ENCODE measurements at regions not wholly inside any gene's neighbourhood (a gene's known extent, or its start where the extent isn't known, plus 50 kb on each side); places are given as distances from the start of the nearest gene placed in this dataset.

- Histone ChIP-seq H3K36me3 (ENCODE audit: control insufficient read depth in 2 of 2, extremely low read depth in 1 of 2, insufficient read depth in 2 of 2, low read length in 2 of 2) (no peaks in the 10 kb centered on the region), H3K9me1 (ENCODE audit: control insufficient read depth, extremely low read depth, insufficient read depth, low read length) (no peaks in the 10 kb centered on the region), H3K79me2 (ENCODE audit: control insufficient read depth, insufficient read depth, low read length) (no peaks in the 10 kb centered on the region), H3K4me3 (ENCODE audit: control insufficient read depth in 2 of 3, extremely low read depth in 1 of 3, insufficient read depth in 2 of 3, low read depth in 1 of 3, low read length in 3 of 3) (no peak overlapping the region), H3K27me3 (ENCODE audit: control insufficient read depth, extremely low read depth, insufficient read depth, low read length) (peaks cover 36% of the 10 kb centered on the region), H3K4me1 (ENCODE audit: control insufficient read depth, extremely low read depth, insufficient read depth, low read length) (peaks cover 24% of the 10 kb centered on the region), H2AFZ (ENCODE audit: control insufficient read depth, low read length) (no peak overlapping the region), H3K9ac (ENCODE audit: control insufficient read depth, extremely low read depth, insufficient read depth, low read length) (no peak overlapping the region), H3K9me3 (ENCODE audit: control insufficient read depth, low read depth, low read length) (no peaks in the 10 kb centered on the region), H3K4me2 (ENCODE audit: control insufficient read depth, extremely low read depth, insufficient read depth, low read depth, low read length) (no peak overlapping the region), H4K20me1 (ENCODE audit: control insufficient read depth, extremely low read depth, insufficient read depth, low read length) (no peaks in the 10 kb centered on the region), H3K27ac (ENCODE audit: control insufficient read depth, insufficient read depth, low read length) (no peak overlapping the region)
- DNase-seq (ENCODE audit: low read depth, low spot score) (no peak), FAIRE-seq (no peak)
- dilution Hi-C loops (cut with MboI; ENCODE audit: extremely low pct_ligation_motif_present, low sequenced_read_pairs), result no loop called here
- TF ChIP-seq EZH2 (IDR thresholded peaks at IDR 0.05; ENCODE audit: low read length), result no peak
- TF ChIP-seq CTCF (optimal IDR thresholded peaks at IDR 0.05 in 1 of 3, IDR thresholded peaks at IDR 0.05 in 1 of 3, conservative IDR thresholded peaks at IDR 0.05 in 1 of 3; ENCODE audit: extremely low read depth in 1 of 3, insufficient read depth in 2 of 3, low read length in 3 of 3), result no peak
Measured at GRCh38 chr11:2072551-2073261, 66.5 kb downstream of the IGF2 start.

GRCh38 chr11:2071748-2072385, 67.3 kb downstream of the IGF2 start:
- H3K9ac ChIP-seq (ENCODE audit: control insufficient read depth, extremely low read depth, insufficient read depth, low read length), result no peak overlapping the region
- no peak overlapping the region for H3K4me2 ChIP-seq (ENCODE audit: control insufficient read depth, extremely low read depth, insufficient read depth, low read depth, low read length)
- H3K9me1 ChIP-seq (ENCODE audit: control insufficient read depth, extremely low read depth, insufficient read depth, low read length), result no peaks in the 10 kb centered on the region
- H3K36me3 ChIP-seq (ENCODE audit: control insufficient read depth in 2 of 2, extremely low read depth in 1 of 2, insufficient read depth in 2 of 2, low read length in 2 of 2), result no peaks in the 10 kb centered on the region
- FAIRE-seq (no peak), DNase-seq (ENCODE audit: low read depth, low spot score) (no peak)
- no peak overlapping the region for H3K4me3 ChIP-seq (ENCODE audit: control insufficient read depth in 2 of 3, extremely low read depth in 1 of 3, insufficient read depth in 2 of 3, low read depth in 1 of 3, low read length in 3 of 3)
- H3K79me2 ChIP-seq (ENCODE audit: control insufficient read depth, insufficient read depth, low read length), result no peaks in the 10 kb centered on the region
- peaks cover 36% of the 10 kb centered on the region for H3K27me3 ChIP-seq (ENCODE audit: control insufficient read depth, extremely low read depth, insufficient read depth, low read length)
- dilution Hi-C loops (cut with MboI; ENCODE audit: extremely low pct_ligation_motif_present, low sequenced_read_pairs), result no loop called here
- no peak overlapping the region for H3K27ac ChIP-seq (ENCODE audit: control insufficient read depth, insufficient read depth, low read length)
- no peaks in the 10 kb centered on the region for H4K20me1 ChIP-seq (ENCODE audit: control insufficient read depth, extremely low read depth, insufficient read depth, low read length)
- H3K9me3 ChIP-seq (ENCODE audit: control insufficient read depth, low read depth, low read length), result no peaks in the 10 kb centered on the region
- no peak for TF ChIP-seq EZH2 (IDR thresholded peaks at IDR 0.05; ENCODE audit: low read length)
- no peak for TF ChIP-seq CTCF (optimal IDR thresholded peaks at IDR 0.05 in 1 of 3, IDR thresholded peaks at IDR 0.05 in 1 of 3, conservative IDR thresholded peaks at IDR 0.05 in 1 of 3; ENCODE audit: extremely low read depth in 1 of 3, insufficient read depth in 2 of 3, low read length in 3 of 3)
- no peak overlapping the region for H2AFZ ChIP-seq (ENCODE audit: control insufficient read depth, low read length)
- H3K4me1 ChIP-seq (ENCODE audit: control insufficient read depth, extremely low read depth, insufficient read depth, low read length), result peaks cover 17% of the 10 kb centered on the region

Data from keratinocyte (primary cell).